Kidney (tissue), 13 donors: ENCODE measurements at regions not wholly inside any gene's neighbourhood (a gene's known extent, or its start where the extent isn't known, plus 50 kb on each side); places are given as distances from the start of the nearest gene placed in this dataset.

Source experiments
- DNase-seq, 5 donors: peaks; one replicate each; pipeline ENCODE4 v3.0.0-alpha.2; 2013 to 2020
- FAIRE-seq: peaks from 2 replicates; lab custom pipeline; 2012; peaks lifted over from hg19 to GRCh38; lab: Jason Lieb, UNC
- H3K27ac ChIP-seq, 2 donors: one replicate each; pipeline ENCODE4 v1.7.0; 2013; ENCODE audit warnings: low read depth in 2 of 2, low read length in 2 of 2, inconsistent platforms in 1 of 2
- H3K27me3 ChIP-seq: one replicate; pipeline ENCODE4 v1.7.1; 2013; ENCODE audit warnings: low read length, inconsistent platforms; ENCODE audit not compliant: control insufficient read depth, insufficient read depth
- H3K36me3 ChIP-seq, 3 donors: one replicate each; pipeline versions ENCODE4 v1.7.0 to v1.7.1; 2013; ENCODE audit warnings: low read length in 3 of 3, control low read depth in 1 of 3, inconsistent platforms in 1 of 3; ENCODE audit not compliant: insufficient read depth in 3 of 3, control insufficient read depth in 2 of 3
- H3K4me1 ChIP-seq, 3 donors: one replicate each; pipeline versions ENCODE4 v1.7.0 to v1.7.1; 2013; ENCODE audit warnings: low read length in 3 of 3, inconsistent platforms in 1 of 3, low read depth in 1 of 3; ENCODE audit not compliant: control insufficient read depth in 2 of 3, insufficient read depth in 2 of 3
- H3K4me3 ChIP-seq, 3 donors: one replicate each; pipeline versions ENCODE4 v1.7.0 to v1.8.1; 2013; ENCODE audit warnings: low read length in 3 of 3, control low read depth in 1 of 3, inconsistent platforms in 1 of 3
- H3K9ac ChIP-seq, 3 donors: one replicate each; pipeline versions ENCODE4 v1.7.0 to v1.7.1; 2013; ENCODE audit warnings: low read length in 3 of 3, control low read depth in 1 of 3, inconsistent platforms in 1 of 3
- H3K9me3 ChIP-seq, 3 donors: one replicate each; pipeline versions ENCODE4 v1.7.0 to v1.7.1; 2013; ENCODE audit warnings: low read length in 3 of 3, control low read depth in 1 of 3, inconsistent platforms in 1 of 3; ENCODE audit not compliant: control insufficient read depth in 2 of 3, insufficient read depth in 1 of 3
- intact Hi-C: fragments of 100-400 bp; cut with DNase I; formaldehyde crosslinking; loops from one replicate; pipeline ENCODE4 v1.11.1; 2022
- TF ChIP-seq, protein P1 (sequence below): IDR thresholded peaks from 3 replicates; pipeline ENCODE4 v1.5.1; 2012; ENCODE audit warnings: mild to moderate bottlenecking, moderate library complexity, borderline replicate concordance; ENCODE audit not compliant: insufficient read depth; ENCODE audit errors: extremely low read depth
- donor health status: control.
- donor health status: control.
- donor health status: control.
- donor health status: control.
- donor health status: control.
- donor health status: DM: yes; HTN: yes; CAD: no.
- donor health status: Normal renal cell carcinoma (clear cell type).

DNA sequence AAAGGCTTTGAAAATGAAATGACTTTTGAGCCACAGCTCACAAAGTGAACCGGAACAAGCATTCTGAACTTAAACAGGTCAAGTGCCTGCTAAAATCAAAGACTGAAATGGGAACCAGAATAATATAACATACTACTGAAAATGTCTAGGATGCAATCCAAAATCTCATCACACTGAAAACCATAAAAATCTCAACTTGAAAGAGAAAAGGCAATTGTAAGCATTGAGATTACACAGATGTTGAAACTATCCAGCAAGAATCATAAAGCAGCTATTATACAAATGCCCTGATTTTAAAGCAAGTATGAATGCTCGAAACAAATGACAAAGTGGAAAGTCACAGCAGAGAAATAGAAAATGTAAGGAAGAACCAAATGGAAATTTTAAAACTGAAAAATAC lies 211.5 kb upstream of the GAS1 start:
- TF ChIP-seq, protein P1, sequence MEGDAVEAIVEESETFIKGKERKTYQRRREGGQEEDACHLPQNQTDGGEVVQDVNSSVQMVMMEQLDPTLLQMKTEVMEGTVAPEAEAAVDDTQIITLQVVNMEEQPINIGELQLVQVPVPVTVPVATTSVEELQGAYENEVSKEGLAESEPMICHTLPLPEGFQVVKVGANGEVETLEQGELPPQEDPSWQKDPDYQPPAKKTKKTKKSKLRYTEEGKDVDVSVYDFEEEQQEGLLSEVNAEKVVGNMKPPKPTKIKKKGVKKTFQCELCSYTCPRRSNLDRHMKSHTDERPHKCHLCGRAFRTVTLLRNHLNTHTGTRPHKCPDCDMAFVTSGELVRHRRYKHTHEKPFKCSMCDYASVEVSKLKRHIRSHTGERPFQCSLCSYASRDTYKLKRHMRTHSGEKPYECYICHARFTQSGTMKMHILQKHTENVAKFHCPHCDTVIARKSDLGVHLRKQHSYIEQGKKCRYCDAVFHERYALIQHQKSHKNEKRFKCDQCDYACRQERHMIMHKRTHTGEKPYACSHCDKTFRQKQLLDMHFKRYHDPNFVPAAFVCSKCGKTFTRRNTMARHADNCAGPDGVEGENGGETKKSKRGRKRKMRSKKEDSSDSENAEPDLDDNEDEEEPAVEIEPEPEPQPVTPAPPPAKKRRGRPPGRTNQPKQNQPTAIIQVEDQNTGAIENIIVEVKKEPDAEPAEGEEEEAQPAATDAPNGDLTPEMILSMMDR = no peak
- Histone ChIP-seq H3K9me3 (no peaks in the 10 kb centered on the region), H3K4me3 (no peak overlapping the region), H3K27ac (no peak overlapping the region), H3K9ac (no peak overlapping the region), H3K36me3 (no peaks in the 10 kb centered on the region), H3K4me1 (no peaks in the 10 kb centered on the region), H3K27me3 (no peaks in the 10 kb centered on the region)
- DNase-seq (no peak), FAIRE-seq (no peak)
- intact Hi-C loops = no loop called here

DNA sequence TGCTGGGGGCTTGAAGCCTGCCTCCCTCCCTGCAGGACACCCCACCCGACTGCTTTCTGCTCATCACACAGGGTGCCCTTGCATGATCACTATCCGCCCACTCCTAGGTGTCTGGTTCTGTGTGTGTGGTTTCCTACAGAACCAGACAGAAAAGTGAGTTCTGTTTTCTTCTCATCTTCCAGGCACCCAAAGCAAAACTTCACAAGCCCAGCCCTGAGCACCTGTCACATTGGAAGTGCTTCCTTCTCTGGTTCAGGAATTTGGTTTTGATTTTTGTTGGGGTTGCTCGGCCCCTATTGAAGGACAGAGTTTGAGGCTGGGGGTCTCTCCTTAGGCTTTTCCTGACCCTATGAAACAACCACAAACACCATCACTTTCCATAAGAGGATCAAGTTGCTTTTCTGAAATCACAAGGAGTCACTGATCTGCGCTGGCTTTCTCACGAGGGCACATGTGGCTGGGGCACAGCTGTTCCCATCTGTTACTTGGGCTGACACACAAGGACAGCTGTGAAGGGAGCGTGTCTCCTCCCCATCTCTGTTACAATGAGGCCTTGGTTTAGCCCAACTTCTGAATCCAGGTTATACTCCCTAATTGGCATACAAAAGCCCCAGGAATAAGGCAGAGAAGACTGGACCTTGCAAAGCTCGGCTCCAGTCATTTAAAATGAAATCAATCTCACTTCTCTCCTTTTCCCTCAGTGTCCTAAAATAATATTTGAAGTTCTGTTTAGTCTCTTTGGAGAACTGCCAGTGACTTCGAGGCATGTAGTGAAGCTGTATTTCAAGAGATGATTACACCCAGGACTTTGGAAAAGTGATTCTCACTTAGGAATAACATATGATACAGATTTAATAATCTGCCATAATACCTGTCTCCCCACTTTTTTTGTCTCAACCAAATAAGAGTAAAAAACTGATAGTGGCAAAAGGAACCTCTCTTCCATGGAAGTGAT lies 213.1 kb upstream of the GAS1 start:
- no peak overlapping the region for H3K27ac ChIP-seq
- no peaks in the 10 kb centered on the region for H3K9me3 ChIP-seq
- intact Hi-C loops = no loop called here
- TF ChIP-seq, protein P1 = no peak
- H3K9ac ChIP-seq = no peak overlapping the region
- no peaks in the 10 kb centered on the region for H3K36me3 ChIP-seq
- peak in 1 of 5 donors; percentile 50 for DNase-seq
- H3K4me1 ChIP-seq = no peaks in the 10 kb centered on the region
- no peak overlapping the region for H3K4me3 ChIP-seq
- no peaks in the 10 kb centered on the region for H3K27me3 ChIP-seq
- FAIRE-seq = no peak

DNA sequence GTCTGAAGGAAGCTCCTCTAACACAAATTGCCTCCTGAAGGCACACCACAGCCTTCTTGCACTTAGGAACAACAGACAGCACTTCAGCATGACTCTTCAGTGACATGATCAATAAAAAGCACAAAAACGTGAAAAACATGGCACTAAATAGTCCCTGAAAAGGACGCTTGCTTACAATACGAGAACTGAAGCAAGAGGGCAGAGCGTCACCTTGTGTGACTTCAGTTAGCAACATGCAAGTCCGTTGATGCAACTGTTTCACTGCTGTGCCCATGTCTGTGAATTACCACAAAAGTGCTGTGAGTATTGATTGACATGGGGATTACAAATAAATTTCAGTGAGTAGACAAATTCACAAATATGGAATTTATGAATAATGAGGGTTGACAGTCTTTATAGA lies 219.9 kb upstream of the GAS1 start:
- TF ChIP-seq, protein P1 = no peak
- H3K27ac ChIP-seq = no peak overlapping the region
- FAIRE-seq = no peak
- H3K4me3 ChIP-seq = no peak overlapping the region
- no peaks in the 10 kb centered on the region for H3K27me3 ChIP-seq
- no peaks in the 10 kb centered on the region for H3K9me3 ChIP-seq
- no peaks in the 10 kb centered on the region for H3K4me1 ChIP-seq
- no peak overlapping the region for H3K9ac ChIP-seq
- intact Hi-C loops = no loop called here
- H3K36me3 ChIP-seq = no peaks in the 10 kb centered on the region
- no peak for DNase-seq
